Erythroblast (primary cell): ENCODE measurements at regions not wholly inside any gene's neighbourhood (a gene's known extent, or its start where the extent isn't known, plus 50 kb on each side); places are given as distances from the start of the nearest gene placed in this dataset.

Source experiments
- GATA1 ChIP-seq: IDR thresholded peaks from 2 replicates; pipeline ENCODE4 v1.6.1; 2011; ENCODE audit warnings: low read depth, mild to moderate bottlenecking, control low read depth, low read length, moderate library complexity
- POLR2A ChIP-seq: IDR thresholded peaks from 2 replicates; pipeline ENCODE4 v1.6.1; 2011; ENCODE audit warnings: mild to moderate bottlenecking, low read length

DNA sequence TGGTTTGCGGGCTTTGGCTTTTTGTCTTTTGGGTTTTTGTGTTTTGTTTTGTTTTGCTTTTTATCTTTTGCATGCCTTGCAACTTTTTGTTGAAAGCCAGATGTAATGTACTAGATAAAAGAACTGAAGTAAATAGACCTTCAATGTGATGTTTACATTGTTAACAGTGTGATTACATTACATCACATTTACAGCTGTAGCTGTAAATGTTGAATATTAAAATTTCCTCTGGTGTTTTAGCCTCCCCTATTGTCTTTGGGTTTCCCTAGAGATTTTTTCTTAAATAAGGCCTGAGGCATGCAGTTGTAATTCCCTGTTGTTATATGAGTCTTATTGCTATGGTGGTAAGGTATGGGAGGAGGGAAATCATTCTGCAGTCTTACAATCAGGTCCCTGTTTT is 275.0 kb downstream of the PARM1 start:
- no peak for TF ChIP-seq POLR2A
- no peak for TF ChIP-seq GATA1
